Cardiac fibroblast (primary cell): ENCODE measurements at regions not wholly inside any gene's neighbourhood (a gene's known extent, or its start where the extent isn't known, plus 50 kb on each side); places are given as distances from the start of the nearest gene placed in this dataset.

Experiments
- DNase-seq, 2 donors: peaks; one replicate each; pipeline versions ENCODE4 v3.0.0 to v3.0.0-alpha.2; 2010; ENCODE audit warnings: low read depth in 2 of 2
- H3K4me3 ChIP-seq, 2 donors: replicated peaks in 1 of 2; 1 replicate in 1 of 2; 2 replicates in 1 of 2; pipeline ENCODE4 v1.5.1; 2011; ENCODE audit warnings: low read depth in 2 of 2, low read length in 2 of 2, mild to moderate bottlenecking in 2 of 2, moderate library complexity in 1 of 2
- CTCF ChIP-seq: IDR thresholded peaks from one replicate; pipeline ENCODE4 v1.5.1; 2011; ENCODE audit warnings: low read depth, mild to moderate bottlenecking, low read length, inconsistent platforms

- H3K4me3 ChIP-seq: no peak overlapping the region
- TF ChIP-seq CTCF: no peak
Measured at GRCh38 chr16:54620197-54620596, 310.5 kb upstream of the IRX5 start.

GRCh38 chr16:54616610-54617009 is 314.1 kb upstream of the IRX5 start:
- no peak overlapping the region for H3K4me3 ChIP-seq
- TF ChIP-seq CTCF: no peak
- no peak for DNase-seq

More at GRCh38 chr16:54620197-54620596, 310.5 kb upstream of the IRX5 start:
- no peak for DNase-seq

GRCh38 chr16:54605536-54606066 is 319.0 kb upstream of the IRX3 start:
- H3K4me3 ChIP-seq: no peak overlapping the region
- TF ChIP-seq CTCF: no peak
- no peak for DNase-seq

GRCh38 chr16:54602666-54603065 is 316.1 kb upstream of the IRX3 start:
- no peak for TF ChIP-seq CTCF
- H3K4me3 ChIP-seq: no peak overlapping the region
- DNase-seq: no peak

GRCh38 chr16:54597222-54597621 is 310.6 kb upstream of the IRX3 start:
- TF ChIP-seq CTCF: no peak
- DNase-seq: no peak

GRCh38 chr16:54595621-54596020 is 309.0 kb upstream of the IRX3 start:
- TF ChIP-seq CTCF: no peak
- H3K4me3 ChIP-seq: no peak overlapping the region
- DNase-seq: no peak

More at GRCh38 chr16:54597222-54597621, 310.6 kb upstream of the IRX3 start:
- H3K4me3 ChIP-seq: no peak overlapping the region
